Mesenchymal stem cell (in vitro differentiated cells and primary cell): ENCODE measurements at regions not wholly inside any gene's neighbourhood (a gene's known extent, or its start where the extent isn't known, plus 50 kb on each side); places are given as distances from the start of the nearest gene placed in this dataset.

ENCODE experiments used
- DNase-seq: peaks from one replicate; pipeline ENCODE4 v3.0.0-alpha.2; 2013
- H2AFZ ChIP-seq: one replicate; pipeline ENCODE4 v1.6.1; 2013; ENCODE audit warnings: low read depth, mild to moderate bottlenecking, control low read depth, inconsistent platforms, low read length, moderate library complexity
- H2AK5ac ChIP-seq: 2 replicates; pipeline ENCODE4 v1.6.1; 2013; ENCODE audit warnings: low read length, moderate library complexity, mild to moderate bottlenecking, inconsistent platforms; ENCODE audit not compliant: severe bottlenecking
- H2BK120ac ChIP-seq: one replicate; pipeline ENCODE4 v1.6.1; 2013; ENCODE audit warnings: low read depth, mild to moderate bottlenecking, inconsistent platforms, low read length, moderate library complexity
- H2BK12ac ChIP-seq, 2 experiments: one replicate each; pipeline ENCODE4 v1.6.1; 2013; ENCODE audit warnings: inconsistent platforms in 2 of 2, low read length in 2 of 2, mild to moderate bottlenecking in 2 of 2, moderate library complexity in 2 of 2, control low read depth in 1 of 2
- H2BK15ac ChIP-seq: one replicate; pipeline ENCODE4 v1.6.1; 2013; ENCODE audit warnings: mild to moderate bottlenecking, low read depth, inconsistent platforms; ENCODE audit not compliant: poor library complexity, severe bottlenecking
- H2BK5ac ChIP-seq: 2 replicates; pipeline ENCODE4 v1.6.1; 2013; ENCODE audit warnings: low read depth, mild to moderate bottlenecking, low read length, control low read depth, inconsistent platforms; ENCODE audit not compliant: poor library complexity, severe bottlenecking
- H3K14ac ChIP-seq, 2 experiments: one replicate each; pipeline ENCODE4 v1.6.1; 2013; ENCODE audit warnings: inconsistent platforms in 2 of 2, low read length in 2 of 2, control low read depth in 1 of 2, mild to moderate bottlenecking in 1 of 2, moderate library complexity in 1 of 2
- H3K18ac ChIP-seq, 2 experiments: one replicate each; pipeline ENCODE4 v1.6.1; 2013; ENCODE audit warnings: inconsistent platforms in 2 of 2, low read length in 2 of 2, control low read depth in 1 of 2, low read depth in 1 of 2, mild to moderate bottlenecking in 1 of 2
- H3K23ac ChIP-seq, 2 experiments: one replicate each; pipeline ENCODE4 v1.6.1; 2013; ENCODE audit warnings: inconsistent platforms in 2 of 2, low read length in 2 of 2, mild to moderate bottlenecking in 2 of 2, moderate library complexity in 2 of 2, control low read depth in 1 of 2
- H3K27ac ChIP-seq: 2 replicates; pipeline ENCODE4 v1.5.1; 2013; ENCODE audit warnings: mild to moderate bottlenecking, moderate library complexity, low read length, control low read depth, inconsistent platforms; ENCODE audit not compliant: poor library complexity, severe bottlenecking
- H3K27me3 ChIP-seq, 2 experiments: 2 replicates each; pipeline versions ENCODE4 v1.6.1 to v1.7.0; 2013; ENCODE audit warnings: low read length in 2 of 2, mild to moderate bottlenecking in 2 of 2, moderate library complexity in 2 of 2, control low read depth in 1 of 2, inconsistent platforms in 1 of 2; ENCODE audit not compliant: control insufficient read depth in 1 of 2, insufficient read depth in 1 of 2
- H3K36me3 ChIP-seq, 2 experiments: 2 replicates each; pipeline versions ENCODE4 v1.6.1 to v1.7.0; 2013; ENCODE audit warnings: low read length in 2 of 2, control low read depth in 1 of 2, inconsistent platforms in 1 of 2, low read depth in 1 of 2, mild to moderate bottlenecking in 1 of 2; ENCODE audit not compliant: insufficient read depth in 2 of 2, control insufficient read depth in 1 of 2
- H3K4ac ChIP-seq, 2 experiments: one replicate each; pipeline ENCODE4 v1.6.1; 2013; ENCODE audit warnings: inconsistent platforms in 2 of 2, low read length in 2 of 2, mild to moderate bottlenecking in 2 of 2, moderate library complexity in 2 of 2, control low read depth in 1 of 2, low read depth in 1 of 2
- H3K4me1 ChIP-seq: 2 replicates; pipeline ENCODE4 v1.6.1; 2013; ENCODE audit warnings: low read depth, low read length, control low read depth; ENCODE audit not compliant: control insufficient read depth, insufficient read depth
- H3K4me2 ChIP-seq: 2 replicates; pipeline ENCODE4 v1.6.1; 2013; ENCODE audit warnings: low read length, mild to moderate bottlenecking, inconsistent platforms; ENCODE audit not compliant: poor library complexity, severe bottlenecking
- H3K4me3 ChIP-seq, 2 experiments: 2 replicates each; pipeline versions ENCODE4 v1.5.1 to v1.7.0; 2013; ENCODE audit warnings: low read length in 2 of 2, mild to moderate bottlenecking in 2 of 2, control low read depth in 1 of 2, low read depth in 1 of 2; ENCODE audit not compliant: insufficient read depth in 1 of 2
- H3K79me1 ChIP-seq: replicated peaks from 2 replicates; pipeline ENCODE4 v1.6.1; 2013; ENCODE audit warnings: mild to moderate bottlenecking, control low read depth, low read length, inconsistent platforms; ENCODE audit not compliant: poor library complexity, severe bottlenecking
- H3K9ac ChIP-seq: 2 replicates; pipeline ENCODE4 v1.7.0; 2013; ENCODE audit warnings: mild to moderate bottlenecking, low read length, moderate library complexity
- H3K9me3 ChIP-seq: 2 replicates; pipeline ENCODE4 v1.7.0; 2013; ENCODE audit warnings: mild to moderate bottlenecking, low read length; ENCODE audit not compliant: control insufficient read depth
- H4K8ac ChIP-seq: one replicate; pipeline ENCODE4 v1.6.1; 2013; ENCODE audit warnings: inconsistent platforms, mild to moderate bottlenecking, low read length, moderate library complexity
- H4K91ac ChIP-seq: one replicate; pipeline ENCODE4 v1.6.1; 2013; ENCODE audit warnings: mild to moderate bottlenecking, low read length, inconsistent platforms
- WGBS: methylation state at CpG from one replicate; pipeline ENCODE4 v1.1.7; 2013; ENCODE audit warnings: mixed read lengths; 5-methylcytosine and 5-hydroxymethylcytosine counted together

- DNase-seq: no peak
Observed at GRCh38 chr9:91100878-91101450, 260.8 kb downstream of the AUH start.

GRCh38 chr9:91101611-91102168 lies 260.0 kb downstream of the AUH start:
- Histone ChIP-seq H3K14ac (no peak overlapping the region), H3K4ac (no peak overlapping the region), H3K36me3 (no peaks in the 10 kb centered on the region), H3K27me3 (no peaks in the 10 kb centered on the region), H3K23ac (no peak overlapping the region), H3K9me3 (no peaks in the 10 kb centered on the region), H2BK15ac (no peak overlapping the region), H3K27ac (no peak overlapping the region), H3K79me1 (no peaks in the 10 kb centered on the region), H3K9ac (peak overlapping the region; percentile 82), H2BK12ac (no peak overlapping the region), H3K18ac (no peak overlapping the region), H4K91ac (no peak overlapping the region), H3K4me2 (no peak overlapping the region), H2AFZ (no peak overlapping the region), H3K4me1 (peaks cover 9% of the 10 kb centered on the region), H4K8ac (no peak overlapping the region), H2BK5ac (no peak overlapping the region), H3K4me3 (no peak overlapping the region), H2BK120ac (no peak overlapping the region), H2AK5ac (no peak overlapping the region)
- no peak for DNase-seq
- WGBS: 81% methylated on average over 7 of the region's 7 CpGs

More at GRCh38 chr9:91100878-91101450, 260.8 kb downstream of the AUH start:
- Histone ChIP-seq H3K23ac (no peak overlapping the region), H3K9me3 (no peaks in the 10 kb centered on the region), H2BK120ac (no peak overlapping the region), H2AK5ac (peak overlapping the region; percentile 8), H3K9ac (peak overlapping the region; percentile 82), H3K4ac (peak overlapping the region in 1 of 2 experiments; percentile 13), H2BK12ac (peak overlapping the region in 1 of 2 experiments; percentile 88), H2BK5ac (no peak overlapping the region), H2AFZ (no peak overlapping the region), H3K14ac (peak overlapping the region in 1 of 2 experiments; percentile 9), H3K4me2 (no peak overlapping the region), H3K27me3 (no peaks in the 10 kb centered on the region), H4K91ac (peak overlapping the region; percentile 37), H3K36me3 (no peaks in the 10 kb centered on the region), H3K27ac (no peak overlapping the region), H2BK15ac (no peak overlapping the region), H4K8ac (peak overlapping the region; percentile 16), H3K4me3 (no peak overlapping the region), H3K18ac (peak overlapping the region; percentile 10 to 46), H3K4me1 (peaks cover 9% of the 10 kb centered on the region), H3K79me1 (no peaks in the 10 kb centered on the region)
- WGBS: 82% methylated on average over 5 of the region's 6 CpGs

- no peak overlapping the region for H3K23ac ChIP-seq
- no peak overlapping the region for H4K91ac ChIP-seq
- H3K79me1 ChIP-seq: no peaks in the 10 kb centered on the region
- peaks cover 9% of the 10 kb centered on the region for H3K4me1 ChIP-seq
- H2AFZ ChIP-seq: no peak overlapping the region
- H3K9ac ChIP-seq: no peak overlapping the region
- H2BK15ac ChIP-seq: no peak overlapping the region
- H2BK12ac ChIP-seq: no peak overlapping the region
- no peak overlapping the region for H2AK5ac ChIP-seq
- H3K4ac ChIP-seq: no peak overlapping the region
- H3K14ac ChIP-seq: no peak overlapping the region
- no peaks in the 10 kb centered on the region for H3K27me3 ChIP-seq
- H3K27ac ChIP-seq: no peak overlapping the region
- H2BK120ac ChIP-seq: no peak overlapping the region
- H3K4me3 ChIP-seq: no peak overlapping the region
- H4K8ac ChIP-seq: no peak overlapping the region
- H3K36me3 ChIP-seq: no peaks in the 10 kb centered on the region
- no peak overlapping the region for H2BK5ac ChIP-seq
- no peaks in the 10 kb centered on the region for H3K9me3 ChIP-seq
- no peak for DNase-seq
- H3K4me2 ChIP-seq: no peak overlapping the region
- H3K18ac ChIP-seq: no peak overlapping the region
Observed at GRCh38 chr9:91102269-91102668, 259.4 kb downstream of the AUH start.

GRCh38 chr9:91103931-91104330 lies 257.8 kb downstream of the AUH start:
- Histone ChIP-seq H3K4me3 (no peak overlapping the region), H3K4ac (no peak overlapping the region), H3K9ac (no peak overlapping the region), H3K4me1 (peaks cover 9% of the 10 kb centered on the region), H3K4me2 (no peak overlapping the region), H2BK15ac (no peak overlapping the region), H4K8ac (no peak overlapping the region), H3K27ac (no peak overlapping the region), H2AK5ac (no peak overlapping the region), H3K9me3 (no peaks in the 10 kb centered on the region), H3K23ac (no peak overlapping the region), H3K18ac (no peak overlapping the region), H2AFZ (no peak overlapping the region), H3K36me3 (no peaks in the 10 kb centered on the region), H4K91ac (no peak overlapping the region), H3K27me3 (no peaks in the 10 kb centered on the region), H2BK5ac (no peak overlapping the region), H3K79me1 (no peaks in the 10 kb centered on the region), H2BK120ac (no peak overlapping the region), H2BK12ac (no peak overlapping the region), H3K14ac (no peak overlapping the region)
- DNase-seq: no peak
- WGBS: 100% methylated on average over 1 of the region's 1 CpG
